Breast epithelium (tissue), 4 donors: ENCODE measurements at regions not wholly inside any gene's neighbourhood (a gene's known extent, or its start where the extent isn't known, plus 50 kb on each side); places are given as distances from the start of the nearest gene placed in this dataset.

Source experiments
- DNase-seq, 2 donors: peaks; one replicate each; pipeline ENCODE4 v3.0.0-alpha.2; 2019; ENCODE audit warnings: low spot score in 2 of 2
- H3K27ac ChIP-seq, 2 donors: fragments of 200-600 bp; sonication (generic) in 1 of 2; one replicate each; pipeline ENCODE4 v1.5.1; 2016 to 2019; ENCODE audit warnings: mild to moderate bottlenecking in 1 of 2
- H3K27me3 ChIP-seq, 2 donors: fragments of 200-600 bp; sonication (generic) in 1 of 2; one replicate each; pipeline versions ENCODE4 v1.5.1 to v1.6.0; 2017 to 2019; ENCODE audit warnings: control low read depth in 1 of 2, mild to moderate bottlenecking in 1 of 2
- H3K36me3 ChIP-seq: fragments of 200-600 bp; one replicate; pipeline ENCODE4 v1.5.1; 2019
- H3K4me1 ChIP-seq, 2 donors: fragments of 200-600 bp; sonication (generic); one replicate each; pipeline ENCODE4 v1.5.1; 2016 to 2019; ENCODE audit warnings: control low read depth in 1 of 2
- H3K4me3 ChIP-seq, 3 donors: fragments of 200-600 bp; sonication (generic); 1 replicate in 2 of 3; 2 replicates in 1 of 3; pipeline ENCODE4 v1.5.1; 2016 to 2019; ENCODE audit warnings: mild to moderate bottlenecking in 3 of 3, moderate library complexity in 2 of 3
- H3K9me3 ChIP-seq, 2 donors: fragments of 200-600 bp; sonication (generic) in 1 of 2; one replicate each; pipeline ENCODE4 v1.5.1; 2016 to 2019; ENCODE audit warnings: control low read depth in 1 of 2
- POLR2A ChIP-seq: fragments of 450-650 bp; IDR thresholded peaks from one replicate; pipeline ENCODE4 v1.6.1; 2016; ENCODE audit warnings: antibody characterized with exemption, mild to moderate bottlenecking, moderate library complexity
- POLR2AphosphoS5 ChIP-seq, 3 donors: sonication (generic); formaldehyde crosslinking; IDR thresholded peaks; one replicate each; pipeline ENCODE4 v1.6.1; 2017; ENCODE audit warnings: antibody characterized with exemption in 3 of 3
- intact Hi-C: fragments of 100-400 bp; cut with DNase I; formaldehyde crosslinking; loops from one replicate; pipeline ENCODE4 v1.15.1; 2023; ENCODE audit warnings: low total_unique reads
- TF ChIP-seq, protein P1 (sequence below), 3 donors: fragments of 450-650 bp; IDR thresholded peaks; one replicate each; pipeline ENCODE4 v1.5.1; 2016 to 2017; ENCODE audit warnings: antibody characterized with exemption in 3 of 3, mild to moderate bottlenecking in 3 of 3, moderate library complexity in 3 of 3

DNA sequence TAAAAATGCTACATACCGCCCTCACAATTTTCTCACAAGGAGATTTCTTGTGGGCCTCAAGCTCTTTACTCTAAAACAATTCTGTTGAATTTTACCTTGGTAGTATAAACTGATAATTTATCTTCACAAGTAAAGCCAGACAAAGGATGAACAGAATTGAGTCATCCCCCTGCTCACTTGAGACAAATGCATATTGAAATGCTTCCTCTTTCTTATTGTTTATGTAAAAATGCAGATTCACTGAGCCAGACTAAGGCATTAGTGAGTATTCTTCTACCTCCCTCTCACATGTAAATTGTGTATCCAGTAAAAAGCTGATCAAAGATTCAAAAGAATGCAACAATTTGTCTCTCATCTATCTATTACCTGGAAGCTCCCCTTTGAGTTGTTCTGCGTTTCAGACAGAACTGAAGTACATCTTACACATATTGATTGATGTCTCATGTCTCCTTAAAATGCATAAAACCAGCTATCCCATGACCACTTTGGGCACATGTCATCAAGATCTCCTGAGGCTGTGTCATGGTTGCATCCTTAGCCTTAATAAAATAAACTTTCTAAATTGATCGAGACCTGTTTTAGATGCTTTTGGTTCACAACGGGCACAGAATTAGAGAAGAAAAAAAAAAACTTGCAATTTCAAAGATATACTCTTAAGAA is 743.1 kb upstream of the B3GALT2 start:
- H3K4me1 ChIP-seq: no peaks in the 10 kb centered on the region
- intact Hi-C loops: no loop called here
- no peaks in the 10 kb centered on the region for H3K27me3 ChIP-seq
- no peaks in the 10 kb centered on the region for H3K36me3 ChIP-seq
- H3K4me3 ChIP-seq: no peak overlapping the region
- TF ChIP-seq, protein P1, sequence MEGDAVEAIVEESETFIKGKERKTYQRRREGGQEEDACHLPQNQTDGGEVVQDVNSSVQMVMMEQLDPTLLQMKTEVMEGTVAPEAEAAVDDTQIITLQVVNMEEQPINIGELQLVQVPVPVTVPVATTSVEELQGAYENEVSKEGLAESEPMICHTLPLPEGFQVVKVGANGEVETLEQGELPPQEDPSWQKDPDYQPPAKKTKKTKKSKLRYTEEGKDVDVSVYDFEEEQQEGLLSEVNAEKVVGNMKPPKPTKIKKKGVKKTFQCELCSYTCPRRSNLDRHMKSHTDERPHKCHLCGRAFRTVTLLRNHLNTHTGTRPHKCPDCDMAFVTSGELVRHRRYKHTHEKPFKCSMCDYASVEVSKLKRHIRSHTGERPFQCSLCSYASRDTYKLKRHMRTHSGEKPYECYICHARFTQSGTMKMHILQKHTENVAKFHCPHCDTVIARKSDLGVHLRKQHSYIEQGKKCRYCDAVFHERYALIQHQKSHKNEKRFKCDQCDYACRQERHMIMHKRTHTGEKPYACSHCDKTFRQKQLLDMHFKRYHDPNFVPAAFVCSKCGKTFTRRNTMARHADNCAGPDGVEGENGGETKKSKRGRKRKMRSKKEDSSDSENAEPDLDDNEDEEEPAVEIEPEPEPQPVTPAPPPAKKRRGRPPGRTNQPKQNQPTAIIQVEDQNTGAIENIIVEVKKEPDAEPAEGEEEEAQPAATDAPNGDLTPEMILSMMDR (IDR thresholded peaks at IDR 0.05): no peak
- TF ChIP-seq POLR2AphosphoS5 (IDR thresholded peaks at IDR 0.05) (no peak), POLR2A (no peak)
- peaks cover 0 to 20% of the 10 kb centered on the region in 2 donors for H3K9me3 ChIP-seq
- H3K27ac ChIP-seq: no peak overlapping the region
- DNase-seq: no peak

DNA sequence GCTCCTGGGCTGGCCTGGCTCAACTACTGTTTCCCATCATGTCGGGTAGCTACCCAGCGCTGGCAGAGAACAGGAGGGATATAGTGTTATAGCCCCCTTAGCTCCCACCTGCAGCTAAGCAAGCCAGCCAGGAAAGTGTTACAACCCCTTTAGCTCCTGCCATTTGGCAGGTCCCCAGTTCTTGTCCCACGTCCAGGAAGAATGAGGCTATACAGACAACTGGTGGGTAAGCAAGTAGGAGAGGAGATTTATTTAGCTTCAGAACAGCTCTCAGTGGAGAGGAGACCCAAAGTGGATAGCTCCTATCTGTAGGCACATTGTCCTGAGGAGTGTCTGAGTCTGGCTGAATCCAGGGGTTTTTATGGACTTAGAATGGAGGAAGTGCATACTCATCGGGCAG is 741.1 kb upstream of the B3GALT2 start:
- no peak overlapping the region for H3K27ac ChIP-seq
- no peaks in the 10 kb centered on the region for H3K36me3 ChIP-seq
- H3K27me3 ChIP-seq: no peaks in the 10 kb centered on the region
- no peak for DNase-seq
- H3K4me3 ChIP-seq: no peak overlapping the region
- intact Hi-C loops: no loop called here
- peaks cover 0 to 20% of the 10 kb centered on the region in 2 donors for H3K9me3 ChIP-seq
- TF ChIP-seq, protein P1 (IDR thresholded peaks at IDR 0.05): no peak
- no peak for TF ChIP-seq POLR2AphosphoS5 (IDR thresholded peaks at IDR 0.05)
- no peak for TF ChIP-seq POLR2A
- no peaks in the 10 kb centered on the region for H3K4me1 ChIP-seq

- TF ChIP-seq POLR2A (no peak), POLR2AphosphoS5 (IDR thresholded peaks at IDR 0.05) (no peak)
- TF ChIP-seq, protein P1 (IDR thresholded peaks at IDR 0.05): no peak
- Histone ChIP-seq H3K36me3 (no peaks in the 10 kb centered on the region), H3K9me3 (peaks cover 0 to 20% of the 10 kb centered on the region in 2 donors), H3K4me3 (no peak overlapping the region), H3K4me1 (no peaks in the 10 kb centered on the region), H3K27me3 (no peaks in the 10 kb centered on the region), H3K27ac (no peak overlapping the region)
- intact Hi-C loops: no loop called here
- no peak for DNase-seq
Observed at GRCh38 chr1:193926956-193927355, 740.5 kb upstream of the B3GALT2 start.

DNA sequence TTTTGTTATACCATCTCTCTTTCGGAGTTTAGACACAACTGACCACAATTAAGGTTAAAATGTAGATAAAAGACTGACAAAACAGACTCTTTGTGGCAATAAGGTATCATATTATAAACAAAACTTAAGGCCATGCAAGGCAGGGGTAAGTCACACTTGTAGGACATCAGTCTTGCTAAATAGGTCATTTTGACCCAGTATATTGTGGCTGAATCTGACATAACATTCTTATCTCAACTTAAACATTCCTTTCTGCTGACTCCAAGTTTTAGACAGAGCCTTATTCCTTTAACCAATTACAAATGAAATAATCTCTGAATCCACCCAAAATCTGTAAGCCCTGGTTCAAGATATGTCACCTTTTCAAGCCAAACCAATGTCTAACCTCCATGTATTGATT is 733.4 kb upstream of the B3GALT2 start:
- Histone ChIP-seq H3K4me1 (no peaks in the 10 kb centered on the region), H3K4me3 (no peak overlapping the region), H3K9me3 (no peaks in the 10 kb centered on the region), H3K36me3 (no peaks in the 10 kb centered on the region), H3K27me3 (no peaks in the 10 kb centered on the region), H3K27ac (no peak overlapping the region)
- intact Hi-C loops: no loop called here
- no peak for DNase-seq
- TF ChIP-seq POLR2AphosphoS5 (IDR thresholded peaks at IDR 0.05): no peak
- TF ChIP-seq POLR2A: no peak
- TF ChIP-seq, protein P1 (IDR thresholded peaks at IDR 0.05): no peak

GRCh38 chr1:193916452-193916851 is 730.0 kb upstream of the B3GALT2 start:
- H3K27me3 ChIP-seq: no peaks in the 10 kb centered on the region
- no peak for DNase-seq
- no peaks in the 10 kb centered on the region for H3K4me1 ChIP-seq
- H3K9me3 ChIP-seq: no peaks in the 10 kb centered on the region
- no peak overlapping the region for H3K4me3 ChIP-seq
- no peak overlapping the region for H3K27ac ChIP-seq
- H3K36me3 ChIP-seq: no peaks in the 10 kb centered on the region
- no peak for TF ChIP-seq POLR2A
- TF ChIP-seq POLR2AphosphoS5 (IDR thresholded peaks at IDR 0.05): no peak
- TF ChIP-seq, protein P1 (IDR thresholded peaks at IDR 0.05): no peak
- intact Hi-C loops: no loop called here
